GM23248 (cell line): ENCODE measurements at regions not wholly inside any gene's neighbourhood (a gene's known extent, or its start where the extent isn't known, plus 50 kb on each side); places are given as distances from the start of the nearest gene placed in this dataset.

Source experiments
- DNase-seq: peaks from one replicate; pipeline ENCODE4 v3.0.0-alpha.2; 2015
- H2AFZ ChIP-seq: fragments of 200-600 bp; sonication (generic); 2 replicates; pipeline ENCODE4 v1.6.1; 2016; ENCODE audit warnings: antibody characterized with exemption
- H3F3A ChIP-seq: fragments of 200-600 bp; sonication (generic); 2 replicates; pipeline ENCODE4 v1.6.1; 2016; ENCODE audit warnings: mild to moderate bottlenecking, antibody characterized with exemption, mixed run types; ENCODE audit not compliant: insufficient read depth
- H3K27ac ChIP-seq: fragments of 200-600 bp; sonication (generic); 2 replicates; pipeline ENCODE4 v1.5.1; 2016; ENCODE audit warnings: mild to moderate bottlenecking
- H3K27me3 ChIP-seq: fragments of 200-600 bp; sonication (generic); replicated peaks from 2 replicates; pipeline ENCODE4 v1.6.1; 2016; ENCODE audit warnings: mild to moderate bottlenecking; ENCODE audit not compliant: insufficient read depth
- H3K36me3 ChIP-seq: fragments of 200-600 bp; sonication (generic); 2 replicates; pipeline ENCODE4 v1.6.1; 2016; ENCODE audit warnings: low read depth, mild to moderate bottlenecking
- H3K4me1 ChIP-seq: fragments of 200-600 bp; sonication (generic); 2 replicates; pipeline ENCODE4 v1.6.1; 2016; ENCODE audit warnings: mild to moderate bottlenecking; ENCODE audit not compliant: insufficient read depth
- H3K4me2 ChIP-seq: fragments of 200-600 bp; sonication (generic); one replicate; pipeline ENCODE4 v1.6.1; 2016; ENCODE audit warnings: mild to moderate bottlenecking; ENCODE audit not compliant: unreplicated experiment
- H3K4me3 ChIP-seq: fragments of 200-600 bp; sonication (generic); 2 replicates; pipeline ENCODE4 v1.5.1; 2016; ENCODE audit warnings: mild to moderate bottlenecking
- H3K79me2 ChIP-seq: fragments of 200-600 bp; sonication (generic); 2 replicates; pipeline ENCODE4 v1.6.1; 2016; ENCODE audit warnings: mild to moderate bottlenecking; ENCODE audit not compliant: insufficient read depth
- H3K9ac ChIP-seq: fragments of 200-600 bp; sonication (generic); 2 replicates; pipeline ENCODE4 v1.6.1; 2016; ENCODE audit warnings: mild to moderate bottlenecking
- H3K9me2 ChIP-seq: fragments of 200-600 bp; sonication (generic); 2 replicates; pipeline ENCODE4 v1.6.1; 2016; ENCODE audit warnings: mixed run types, mild to moderate bottlenecking, moderate library complexity; ENCODE audit not compliant: insufficient read depth
- H3K9me3 ChIP-seq: fragments of 200-600 bp; sonication (generic); one replicate; pipeline ENCODE4 v1.6.1; 2017; ENCODE audit warnings: low read depth
- H4K20me1 ChIP-seq: fragments of 200-600 bp; sonication (generic); 2 replicates; pipeline ENCODE4 v1.6.0; 2016; ENCODE audit not compliant: insufficient read depth
- EZH2 ChIP-seq: fragments of 200-600 bp; sonication (generic); IDR thresholded peaks from 2 replicates; pipeline ENCODE4 v1.6.1; 2018; ENCODE audit warnings: antibody characterized with exemption, mild to moderate bottlenecking; ENCODE audit not compliant: insufficient read depth, poor library complexity, severe bottlenecking
- EZH2phosphoT487 ChIP-seq: fragments of 200-600 bp; sonication (generic); IDR thresholded peaks from 2 replicates; pipeline ENCODE4 v1.6.1; 2018; ENCODE audit warnings: antibody characterized with exemption, moderate library complexity, mild to moderate bottlenecking, low read depth; ENCODE audit not compliant: insufficient read depth
- WGBS, 2 experiments: methylation state at CpG; one replicate each; pipeline ENCODE4 v1.1.6; 2015 to 2017; ENCODE audit warnings: low lambda C conversion rate in 2 of 2, low coverage in 1 of 2; ENCODE audit errors: missing lambda C conversion rate in 2 of 2; 5-methylcytosine and 5-hydroxymethylcytosine counted together
- in situ Hi-C: fragments of 300-500 bp; cut with MboI; formaldehyde crosslinking; loops from 2 replicates; pipeline ENCODE4 v1.15.0; 2020

- DNase-seq, result no peak
- Histone ChIP-seq H3K27ac (no peak overlapping the region), H3K27me3 (no peaks in the 10 kb centered on the region; the same call in 1 of the 2 replicates), H3K79me2 (no peaks in the 10 kb centered on the region), H3K4me3 (no peak overlapping the region), H4K20me1 (no peaks in the 10 kb centered on the region), H2AFZ (no peak overlapping the region), H3F3A (no peaks in the 10 kb centered on the region), H3K4me2 (no peak overlapping the region), H3K36me3 (no peaks in the 10 kb centered on the region), H3K9me2 (no peaks in the 10 kb centered on the region), H3K4me1 (no peaks in the 10 kb centered on the region), H3K9ac (no peak overlapping the region), H3K9me3 (no peaks in the 10 kb centered on the region)
- TF ChIP-seq EZH2 (no peak), EZH2phosphoT487 (no peak)
- 52 to 60% methylated on average over 10 of the region's 10 CpGs for WGBS, 2 experiments
- in situ Hi-C loops, result loop anchor here (25.0 kb wide), 1 partner anchor 726 kb away; no protein-coding TSS in a partner anchor
Observed at GRCh38 chr17:12261354-12261753, 240.7 kb downstream of the MAP2K4 start.

GRCh38 chr17:12269751-12270150, 249.1 kb downstream of the MAP2K4 start:
- Histone ChIP-seq H3K4me3 (no peak overlapping the region), H3K9me2 (no peaks in the 10 kb centered on the region), H2AFZ (no peak overlapping the region), H3K27me3 (no peaks in the 10 kb centered on the region), H3K79me2 (no peaks in the 10 kb centered on the region), H3K27ac (no peak overlapping the region), H3K4me1 (no peaks in the 10 kb centered on the region), H3K9ac (no peak overlapping the region), H3K36me3 (no peaks in the 10 kb centered on the region), H4K20me1 (no peaks in the 10 kb centered on the region), H3K9me3 (no peaks in the 10 kb centered on the region), H3K4me2 (no peak overlapping the region), H3F3A (no peaks in the 10 kb centered on the region)
- in situ Hi-C loops, result loop anchor here (25.0 kb wide), 1 partner anchor 718 kb away; no protein-coding TSS in a partner anchor
- TF ChIP-seq EZH2 (no peak), EZH2phosphoT487 (no peak)
- WGBS, 2 experiments, result 6 to 9% methylated on average over 6 of the region's 6 CpGs
- no peak for DNase-seq

- in situ Hi-C loops, result no loop called here
- no peaks in the 10 kb centered on the region for H3K9me3 ChIP-seq
- no peak overlapping the region for H3K4me3 ChIP-seq
- H3K9me2 ChIP-seq, result no peaks in the 10 kb centered on the region
- no peak for DNase-seq
- 17 to 36% methylated on average over 3 of the region's 3 CpGs for WGBS, 2 experiments
- no peaks in the 10 kb centered on the region for H3K27me3 ChIP-seq
- H3K9ac ChIP-seq, result no peak overlapping the region
- H3K4me2 ChIP-seq, result no peak overlapping the region
- H2AFZ ChIP-seq, result no peak overlapping the region
- H3K79me2 ChIP-seq, result no peaks in the 10 kb centered on the region
- H3K27ac ChIP-seq, result no peak overlapping the region
- no peak for TF ChIP-seq EZH2
- no peak for TF ChIP-seq EZH2phosphoT487
- no peaks in the 10 kb centered on the region for H3F3A ChIP-seq
- no peaks in the 10 kb centered on the region for H3K4me1 ChIP-seq
- no peaks in the 10 kb centered on the region for H3K36me3 ChIP-seq
- H4K20me1 ChIP-seq, result no peaks in the 10 kb centered on the region
Observed at GRCh38 chr17:12277827-12278226, 257.1 kb downstream of the MAP2K4 start.

GRCh38 chr17:12282056-12282455, 261.4 kb downstream of the MAP2K4 start:
- Histone ChIP-seq H3K79me2 (no peaks in the 10 kb centered on the region), H3K9me3 (no peaks in the 10 kb centered on the region), H3K27ac (no peak overlapping the region), H3K4me3 (no peak overlapping the region), H3K4me1 (no peaks in the 10 kb centered on the region), H2AFZ (no peak overlapping the region), H3K9me2 (no peaks in the 10 kb centered on the region), H3F3A (no peaks in the 10 kb centered on the region), H3K9ac (no peak overlapping the region), H3K27me3 (no peaks in the 10 kb centered on the region), H3K36me3 (no peaks in the 10 kb centered on the region), H4K20me1 (no peaks in the 10 kb centered on the region), H3K4me2 (no peak overlapping the region)
- DNase-seq, result peak; percentile 1
- in situ Hi-C loops, result no loop called here
- TF ChIP-seq EZH2 (no peak), EZH2phosphoT487 (no peak)
- 38 to 50% methylated on average over 1 of the region's 1 CpG for WGBS, 2 experiments

GRCh38 chr17:12287953-12288352, 267.3 kb downstream of the MAP2K4 start:
- WGBS, 2 experiments, result 22% methylated on average over 2 of the region's 2 CpGs
- in situ Hi-C loops, result no loop called here

More at GRCh38 chr17:12287953-12288352, 267.3 kb downstream of the MAP2K4 start:
- H4K20me1 ChIP-seq, result no peaks in the 10 kb centered on the region
- no peaks in the 10 kb centered on the region for H3K9me2 ChIP-seq
- no peaks in the 10 kb centered on the region for H3K36me3 ChIP-seq
- no peaks in the 10 kb centered on the region for H3K4me1 ChIP-seq
- no peaks in the 10 kb centered on the region for H3K9me3 ChIP-seq
- H3K9ac ChIP-seq, result no peak overlapping the region
- no peaks in the 10 kb centered on the region for H3F3A ChIP-seq
- no peak overlapping the region for H3K4me3 ChIP-seq
- TF ChIP-seq EZH2phosphoT487 (no peak), EZH2 (no peak)
- H3K4me2 ChIP-seq, result no peak overlapping the region
- no peak overlapping the region for H2AFZ ChIP-seq
- DNase-seq, result no peak
- no peak overlapping the region for H3K27ac ChIP-seq
- no peaks in the 10 kb centered on the region for H3K79me2 ChIP-seq
- H3K27me3 ChIP-seq, result no peaks in the 10 kb centered on the region
